ENCODE measurements at regions not wholly inside any gene's neighbourhood (a gene's known extent, or its start where the extent isn't known, plus 50 kb on each side); places are given as distances from the start of the nearest gene placed in this dataset.
"Not testable (repeated sequence)": the region's sequence is repeated elsewhere in the genome, so short reads cannot be mapped to it uniquely, and the experiment has no call there.

DNA sequence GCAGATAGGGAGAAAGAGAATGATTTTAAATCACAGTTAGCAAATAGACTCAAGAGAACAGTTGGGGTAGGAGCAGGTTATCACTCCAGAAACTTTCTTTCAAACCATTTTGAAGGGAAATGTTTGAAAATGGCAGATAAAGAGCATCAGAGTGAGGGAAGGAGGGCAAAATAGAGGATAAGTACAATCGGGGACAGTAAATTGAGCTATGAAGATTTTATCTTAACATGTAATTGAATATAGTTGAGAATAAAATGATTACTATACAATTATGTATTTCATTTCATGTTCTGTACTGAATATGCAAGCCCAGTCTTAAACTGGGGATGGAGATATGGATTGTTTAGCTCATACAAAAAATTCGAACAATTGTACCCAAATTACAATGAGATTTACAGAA is 54.0 kb downstream of the MAP10 start:
- DNase-seq, result no peak

DNA sequence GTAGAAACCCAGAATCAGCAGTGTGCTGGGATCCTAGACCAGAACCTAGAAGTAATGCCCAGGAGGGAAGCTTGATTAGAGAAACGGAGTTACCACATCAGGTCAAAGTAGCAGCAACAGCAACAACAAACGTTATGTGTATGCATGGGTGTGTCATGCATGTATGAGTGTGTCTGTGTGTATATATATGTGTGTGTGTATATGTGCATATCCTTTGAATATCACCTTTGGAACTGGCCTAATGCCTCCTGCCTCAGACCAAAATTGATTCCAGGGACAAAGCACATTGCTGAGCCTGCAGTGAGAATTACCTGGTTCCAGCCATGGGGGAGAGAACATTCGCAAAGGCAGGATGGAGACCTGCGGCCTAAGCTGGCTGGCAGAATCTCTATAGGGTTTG is 55.9 kb downstream of the MAP10 start:
- DNase-seq, result no peak

DNA sequence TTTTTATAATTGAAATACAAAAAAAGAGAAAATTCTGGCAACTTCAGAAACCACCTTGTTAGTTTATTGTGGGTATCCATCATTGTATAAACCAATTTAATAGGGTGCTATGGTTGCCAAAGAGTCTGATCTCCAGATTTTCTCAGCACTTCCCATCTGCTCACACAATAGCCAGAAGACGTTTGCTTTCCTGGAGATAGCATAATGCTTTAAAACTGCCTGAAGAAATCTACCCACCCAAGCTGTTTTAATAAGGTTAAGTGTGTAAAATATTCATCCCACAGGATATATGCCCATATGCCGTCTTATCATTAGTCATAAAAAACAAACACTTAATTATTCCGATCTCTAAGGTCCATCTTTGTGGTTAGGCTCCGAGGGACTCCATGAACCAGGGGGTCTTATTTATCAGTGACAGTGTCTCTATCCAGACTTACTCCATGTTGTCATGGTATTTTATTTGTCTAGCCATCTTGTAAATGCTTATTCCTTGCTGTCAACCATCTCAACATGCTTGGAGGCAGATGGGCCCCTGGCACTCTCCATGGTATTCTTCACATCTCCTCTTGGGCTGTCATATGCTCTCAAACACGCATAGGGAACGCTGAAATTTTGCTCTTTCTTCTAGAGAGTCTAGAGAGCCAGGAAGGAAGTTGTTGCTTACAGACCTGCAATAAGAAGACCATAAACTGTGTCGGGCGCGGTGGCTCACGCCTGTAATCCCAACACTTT is 58.5 kb downstream of the MAP10 start:
- no peak for DNase-seq

DNA sequence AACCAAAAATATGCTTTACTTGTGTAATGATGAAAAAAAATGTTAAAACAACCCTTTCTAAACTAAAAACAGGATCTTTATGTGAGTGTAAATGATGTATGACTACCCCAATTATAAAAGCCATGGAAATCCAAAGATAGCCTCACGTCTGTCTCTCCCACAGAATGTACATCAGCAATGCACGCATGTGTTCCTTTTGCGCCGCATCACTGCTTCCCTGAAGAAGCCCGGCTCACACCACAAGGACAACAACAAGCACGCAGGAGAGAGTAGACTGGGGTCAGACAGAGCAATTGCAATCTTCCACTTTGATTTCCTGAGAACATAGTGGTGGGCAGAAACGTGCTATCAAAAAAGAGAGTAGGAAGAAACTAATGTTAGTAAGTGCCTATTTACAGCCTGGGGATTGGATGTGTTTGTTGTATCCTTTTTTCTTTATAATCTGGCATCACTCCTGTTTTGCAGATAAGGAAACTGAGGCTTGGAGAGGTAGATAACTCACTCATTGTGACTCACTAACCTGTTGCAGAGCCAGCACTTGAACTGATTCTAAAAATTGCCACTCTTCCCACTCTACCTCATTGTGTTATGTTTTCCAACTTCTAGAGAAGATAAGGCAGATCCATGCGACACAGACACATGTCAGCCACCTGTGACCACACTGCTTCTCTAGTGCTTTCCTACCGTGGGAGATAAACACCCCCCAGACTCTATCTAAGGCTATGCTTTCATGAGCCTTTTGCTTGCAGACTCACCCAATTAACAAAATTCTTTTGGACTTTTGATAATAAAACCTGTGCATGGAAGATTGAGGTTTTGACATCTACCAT is 60.1 kb downstream of the MAP10 start:
- DNase-seq, result no peak

DNA sequence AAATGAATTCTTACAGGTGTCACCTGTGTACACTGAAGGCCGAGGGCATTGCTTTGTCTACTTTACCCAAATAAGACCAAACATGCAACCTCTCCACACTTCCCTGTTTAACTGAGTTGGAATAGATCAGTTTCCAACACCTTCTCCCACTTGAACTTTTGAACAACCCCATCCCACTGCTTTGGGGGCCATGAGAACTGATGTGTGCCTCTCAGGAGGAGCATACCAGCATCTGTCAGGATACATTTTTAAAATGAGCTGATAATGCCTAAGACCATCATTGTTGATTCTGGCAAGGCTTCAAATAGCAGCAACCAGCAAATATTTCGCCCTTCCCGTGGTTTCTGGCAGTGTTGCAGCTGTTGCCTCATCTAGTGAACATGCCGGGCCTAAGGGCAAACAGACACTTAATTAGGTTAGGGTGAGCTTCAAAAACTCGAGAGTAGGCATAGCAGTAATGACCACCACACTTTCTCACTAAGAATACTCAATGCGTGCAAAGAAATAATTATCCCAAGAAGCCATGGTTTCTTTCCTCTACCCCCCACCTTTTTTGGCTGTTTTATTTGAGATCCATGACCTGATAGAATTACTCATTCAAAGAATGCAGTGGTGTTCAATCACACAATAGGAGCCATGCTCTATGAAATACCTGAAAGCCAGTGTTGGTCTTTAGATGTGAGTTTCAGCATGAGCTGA is 63.7 kb downstream of the MAP10 start:
- DNase-seq, result peak; percentile 77

DNA sequence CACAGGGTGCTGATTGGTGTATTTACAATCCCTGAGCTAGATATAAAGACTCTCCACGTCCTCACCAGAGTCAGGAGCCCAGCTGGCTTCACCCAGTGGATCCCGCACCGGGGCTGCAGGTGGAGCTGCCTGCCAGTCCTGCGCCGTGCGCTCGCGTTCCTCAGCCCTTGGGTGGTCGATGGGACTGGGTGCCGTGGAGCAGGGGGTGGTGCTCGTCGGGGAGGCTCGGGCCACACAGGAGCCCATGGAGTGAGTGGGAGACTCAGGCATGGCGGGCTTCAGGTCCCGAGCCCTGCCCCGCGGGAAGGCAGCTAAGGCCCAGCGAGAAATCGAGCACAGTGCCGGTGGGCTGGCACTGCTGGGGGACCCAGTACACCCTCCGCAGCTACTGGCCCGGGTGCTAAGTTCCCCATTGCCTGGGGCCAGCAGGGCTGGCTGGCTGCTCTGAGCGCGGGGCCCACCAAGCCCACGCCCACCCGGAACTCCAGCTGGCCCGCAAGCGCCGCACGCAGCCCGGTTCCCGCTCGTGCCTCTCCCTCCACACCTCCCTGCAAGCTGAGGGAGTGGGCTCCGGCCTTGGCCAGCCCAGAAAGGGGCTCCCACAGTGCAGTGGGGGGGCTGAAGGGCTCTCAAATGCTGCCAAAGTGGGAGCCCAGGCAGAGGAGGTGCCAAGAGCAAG is 66.2 kb downstream of the MAP10 start:
- DNase-seq, result not testable (repeated sequence)

DNA sequence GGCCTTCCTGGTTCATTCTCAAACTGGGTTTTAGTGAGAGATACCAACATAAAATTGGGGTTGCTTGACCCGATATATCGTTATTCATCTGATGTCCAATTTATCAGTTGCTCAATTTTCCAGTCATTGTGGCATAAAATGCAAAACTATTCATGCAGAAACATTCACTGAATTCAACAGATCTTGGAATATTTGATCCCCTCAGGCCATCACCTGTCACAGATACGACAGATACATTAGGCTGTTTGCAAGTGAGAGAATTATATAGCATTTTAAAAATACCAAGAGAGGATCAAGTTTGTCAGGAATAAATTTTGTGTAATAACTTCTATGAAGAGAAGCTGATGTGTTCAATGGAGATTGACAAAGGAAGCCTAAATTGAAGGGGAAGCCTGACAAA is 67.1 kb downstream of the MAP10 start:
- DNase-seq, result no peak

DNA sequence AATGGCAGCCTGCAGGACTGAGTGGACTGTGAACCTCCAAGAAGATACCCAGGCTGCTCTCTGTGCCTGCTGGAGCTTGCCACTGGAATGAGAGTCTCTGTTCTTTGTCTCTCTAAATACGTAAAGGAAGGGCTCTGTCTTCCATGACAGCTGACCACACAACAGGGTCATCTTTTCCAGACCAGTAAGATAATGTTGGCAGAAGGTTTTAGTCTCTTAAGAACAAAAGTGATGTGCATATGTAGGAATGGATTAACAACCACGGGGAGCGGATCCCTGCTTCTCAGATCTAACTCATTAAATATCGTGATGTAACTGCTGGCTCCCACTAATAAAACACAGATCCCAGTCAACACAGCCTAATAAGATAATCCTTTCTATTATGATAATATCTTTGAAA is 67.5 kb downstream of the MAP10 start:
- no peak for DNase-seq

DNA sequence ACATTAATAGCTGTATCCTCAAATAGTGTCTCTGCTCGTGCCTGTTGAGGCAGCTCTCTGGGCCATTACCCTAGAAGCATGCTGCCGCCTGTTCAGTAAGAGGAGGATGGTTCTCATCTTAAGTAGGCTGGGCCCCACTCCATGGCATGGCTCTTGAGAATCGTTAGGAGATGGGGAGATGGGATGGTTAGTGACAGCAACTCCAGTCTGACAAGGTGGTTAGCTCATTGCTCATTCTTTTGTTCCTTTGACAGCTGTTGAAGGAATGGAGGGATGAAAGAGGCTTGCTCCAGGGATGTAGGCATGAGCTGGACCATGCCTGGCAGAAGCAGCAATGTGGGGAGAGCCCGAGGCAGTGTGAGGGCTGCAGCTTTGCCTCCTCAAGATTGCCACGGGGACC is 68.2 kb downstream of the MAP10 start:
- no peak for DNase-seq

DNA sequence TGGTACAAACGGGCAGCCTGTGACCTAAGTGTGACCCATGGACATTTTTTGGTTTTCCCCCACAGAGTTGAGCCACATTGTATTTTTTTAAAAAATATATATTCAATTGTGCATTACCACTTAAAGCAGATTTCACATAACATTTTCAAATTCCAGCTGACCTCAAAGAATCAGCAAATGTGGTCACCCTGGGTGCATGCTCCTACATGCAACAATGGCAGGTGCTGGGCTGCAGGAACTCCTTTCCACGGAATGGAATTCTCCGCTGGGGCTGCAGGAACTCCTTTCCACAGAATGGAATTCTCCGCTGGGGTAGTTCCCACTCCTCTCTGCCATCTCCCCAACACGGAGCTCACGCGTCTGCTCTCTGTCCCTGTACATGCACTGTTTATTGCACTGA is 68.7 kb downstream of the MAP10 start:
- DNase-seq, result no peak

DNA sequence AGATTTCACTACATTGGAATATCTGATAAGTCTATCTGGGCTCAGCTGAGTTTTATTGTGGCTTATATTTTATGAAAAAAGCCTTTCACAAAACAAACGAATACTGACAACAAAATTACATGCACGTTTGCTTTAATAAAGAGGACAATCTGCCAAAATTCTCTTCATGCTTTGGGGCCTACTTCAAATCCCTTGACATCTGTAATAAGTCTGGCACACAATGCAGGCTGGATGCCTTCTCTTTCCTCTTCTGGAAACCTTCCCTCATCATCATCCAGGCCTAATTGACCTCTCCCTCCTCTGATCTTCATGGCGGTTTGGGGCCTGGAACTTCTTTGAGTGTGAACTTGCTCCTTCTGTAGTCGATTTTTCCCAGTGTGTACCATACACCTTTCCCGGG is 70.3 kb downstream of the MAP10 start:
- no peak for DNase-seq

DNA sequence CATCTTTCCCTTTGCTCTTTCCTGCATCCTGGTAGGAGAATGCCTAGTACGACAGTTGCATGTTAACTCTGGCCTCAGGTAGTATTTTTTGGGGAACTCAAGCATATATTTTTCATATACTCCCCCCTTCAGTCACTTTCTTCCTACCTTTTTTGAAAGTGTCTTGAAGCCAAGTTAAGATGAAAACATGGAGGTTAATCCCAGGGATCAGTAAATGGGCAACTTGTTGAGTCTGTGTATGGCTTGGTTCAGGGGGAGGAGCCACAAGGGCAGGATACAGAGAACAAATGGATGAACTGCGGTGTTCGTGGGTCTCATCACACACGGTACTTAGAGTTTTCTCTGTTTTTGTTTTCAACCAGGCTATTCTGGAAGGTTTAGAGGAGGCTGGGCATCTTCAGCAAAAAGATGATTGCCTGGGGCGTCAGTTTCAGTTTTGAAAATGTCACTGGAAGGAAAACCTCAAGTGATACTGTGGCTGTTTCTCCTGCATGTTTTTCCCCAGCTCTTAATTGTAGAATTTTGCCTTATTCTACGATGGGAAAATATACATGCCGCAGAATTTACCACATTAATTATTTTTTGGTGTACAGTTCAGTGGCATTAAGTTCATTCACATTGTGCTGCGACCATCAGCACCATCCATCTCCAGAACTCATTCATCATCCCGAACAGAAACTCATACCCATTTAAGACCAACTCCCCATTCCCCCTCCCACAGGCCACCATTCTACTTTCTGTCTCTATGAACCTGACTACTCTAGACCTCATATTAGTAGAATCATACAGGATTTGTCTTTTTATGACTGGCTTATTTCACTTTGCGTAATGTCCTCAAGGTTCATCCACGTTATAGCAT is 71.5 kb downstream of the MAP10 start:
- no peak for DNase-seq

DNA sequence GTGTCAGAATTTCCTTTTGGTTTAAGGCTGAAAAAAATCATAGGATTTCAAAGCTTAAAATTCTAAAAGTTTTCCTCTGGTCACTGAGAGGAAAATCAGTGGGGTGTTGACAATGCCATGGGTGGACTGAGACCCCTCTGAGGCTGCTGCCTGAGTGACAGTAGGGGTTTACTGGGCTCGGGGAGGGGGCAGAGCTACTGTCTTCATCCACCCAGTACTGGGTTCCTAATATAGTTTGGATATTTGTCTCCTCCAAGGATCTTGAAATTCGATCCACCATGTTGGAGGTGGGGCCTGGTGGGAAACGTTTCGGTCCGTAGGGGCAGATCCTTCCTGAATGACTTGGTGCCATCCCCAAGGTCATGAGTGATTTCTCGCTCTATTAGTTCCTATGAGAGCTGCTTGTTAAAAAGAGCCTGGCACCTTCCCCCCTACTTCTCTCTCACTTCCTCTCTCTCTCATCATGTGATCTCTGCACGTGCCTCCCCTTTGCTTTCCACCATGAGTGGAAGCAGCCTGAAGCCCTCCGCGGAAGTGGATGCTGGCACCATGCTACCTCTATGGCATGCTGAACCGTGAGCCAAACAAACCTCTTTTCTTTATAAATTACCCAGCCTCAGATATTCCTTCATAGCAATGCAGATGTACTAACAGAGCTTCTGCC is 72.3 kb downstream of the MAP10 start:
- DNase-seq, result no peak

DNA sequence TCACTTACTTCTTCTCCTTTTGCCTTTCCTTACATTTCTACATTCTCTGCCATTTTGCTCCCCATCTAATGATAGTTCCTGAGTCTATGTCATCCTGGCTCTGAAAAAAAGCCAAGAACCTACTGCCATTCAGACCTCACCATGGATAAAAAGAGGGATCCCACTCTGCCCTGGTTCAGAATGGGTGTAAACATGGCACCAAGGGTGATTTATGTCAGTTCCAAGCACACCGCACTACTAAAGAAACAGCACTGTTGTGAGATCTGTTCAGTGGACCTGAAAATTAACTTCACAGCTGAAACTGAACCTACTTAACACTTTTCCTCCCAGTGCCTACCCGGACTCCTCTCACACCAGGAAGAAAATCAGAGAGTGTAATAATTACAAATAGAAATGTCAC is 72.3 kb upstream of the NTPCR start:
- DNase-seq, result no peak

DNA sequence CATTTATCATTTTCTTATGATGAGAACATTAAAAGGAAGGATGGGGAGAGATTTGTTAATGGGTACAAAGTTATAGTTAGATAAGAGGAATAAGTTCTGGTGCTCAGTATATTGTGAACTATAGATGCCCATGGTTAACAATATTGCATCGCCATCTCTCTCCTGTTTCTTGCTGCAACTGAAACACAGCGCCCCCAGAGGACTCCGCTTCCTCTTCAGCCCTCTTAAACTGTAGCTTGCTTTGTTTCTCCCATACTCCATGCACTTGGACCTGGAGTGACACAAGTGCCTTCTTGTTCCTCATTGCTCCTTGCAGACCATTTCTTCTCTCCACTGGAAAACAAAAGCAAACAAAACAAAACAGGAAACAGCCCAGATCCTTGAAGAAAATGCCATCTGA is 70.1 kb upstream of the NTPCR start:
- DNase-seq, result no peak

DNA sequence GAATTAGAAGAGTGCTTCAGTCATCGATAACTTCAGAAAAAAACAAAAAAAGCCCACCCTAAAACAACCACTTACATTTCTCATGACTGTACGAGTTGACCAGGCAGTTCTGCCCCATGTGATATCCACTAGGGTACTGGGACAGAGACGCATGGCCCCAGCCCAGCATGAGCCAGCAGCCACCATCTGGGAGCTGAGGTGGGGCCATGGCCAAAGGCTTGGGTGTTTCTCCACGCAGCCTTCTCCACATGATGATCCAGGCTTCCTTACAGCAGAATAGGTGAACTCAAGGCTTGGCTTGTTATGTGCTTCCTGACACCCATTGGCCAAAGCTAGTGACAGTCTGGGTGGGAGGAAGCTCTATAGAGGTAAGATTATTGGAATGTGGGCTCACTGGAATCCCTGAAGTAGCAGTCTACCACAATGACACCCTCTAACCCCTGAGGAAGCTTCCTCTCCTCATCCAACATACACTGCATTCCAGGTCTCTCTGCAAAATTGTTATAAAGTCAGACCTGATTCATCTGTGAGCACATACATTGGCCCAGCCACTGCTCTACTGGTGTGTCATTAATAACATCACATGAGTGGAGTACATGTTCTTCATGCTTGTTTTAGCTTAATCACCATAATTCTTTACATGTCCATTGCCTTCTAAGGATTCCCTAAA is 66.3 kb upstream of the NTPCR start:
- DNase-seq, result no peak

DNA sequence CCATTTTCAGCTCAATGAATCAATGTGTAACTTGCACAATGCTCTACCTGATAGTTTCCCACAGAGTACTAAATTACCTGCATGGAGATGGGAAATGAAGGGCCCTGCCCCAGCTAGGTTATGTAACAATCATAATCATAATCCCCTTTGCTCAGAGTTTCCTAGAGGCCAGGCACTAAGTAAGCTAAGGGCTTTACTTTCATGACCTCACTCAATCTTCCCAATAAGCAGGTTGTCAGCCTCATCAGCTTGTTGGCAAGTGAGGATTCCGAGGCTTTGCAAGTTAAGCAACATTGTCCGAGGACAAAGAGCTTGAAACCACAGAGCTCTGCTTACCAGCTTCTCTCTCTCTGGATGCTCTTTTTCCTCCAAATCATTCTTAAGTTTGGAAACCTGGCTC is 64.1 kb upstream of the NTPCR start:
- no peak for DNase-seq

DNA sequence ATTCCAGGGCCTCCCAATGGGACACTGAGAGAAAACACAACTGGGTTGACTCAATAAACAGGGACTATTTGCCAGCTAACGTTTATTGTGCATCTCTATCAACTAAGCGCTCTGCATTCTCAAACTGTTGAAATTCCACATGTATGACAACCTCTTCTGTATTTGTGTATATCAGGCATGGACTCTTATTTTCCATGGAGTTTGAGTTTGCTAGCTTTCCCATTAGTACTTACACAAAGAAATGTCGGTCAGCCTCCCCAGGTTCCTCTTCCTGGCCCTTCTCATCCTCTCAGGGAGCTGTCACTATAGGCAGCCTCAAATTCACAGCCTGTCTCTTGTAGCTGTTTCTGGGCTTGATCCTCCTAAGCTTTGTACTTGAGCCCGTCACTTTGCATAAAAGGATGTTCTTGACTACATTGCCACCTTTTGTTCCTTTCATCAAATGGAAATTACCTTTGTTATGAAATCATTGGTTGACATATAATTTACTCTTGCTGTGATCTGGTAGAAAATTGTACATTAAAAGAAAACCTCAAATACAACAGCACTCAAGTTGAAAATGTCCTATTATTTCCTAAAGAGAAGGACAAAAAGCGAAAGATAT is 60.0 kb upstream of the NTPCR start:
- no peak for DNase-seq

DNA sequence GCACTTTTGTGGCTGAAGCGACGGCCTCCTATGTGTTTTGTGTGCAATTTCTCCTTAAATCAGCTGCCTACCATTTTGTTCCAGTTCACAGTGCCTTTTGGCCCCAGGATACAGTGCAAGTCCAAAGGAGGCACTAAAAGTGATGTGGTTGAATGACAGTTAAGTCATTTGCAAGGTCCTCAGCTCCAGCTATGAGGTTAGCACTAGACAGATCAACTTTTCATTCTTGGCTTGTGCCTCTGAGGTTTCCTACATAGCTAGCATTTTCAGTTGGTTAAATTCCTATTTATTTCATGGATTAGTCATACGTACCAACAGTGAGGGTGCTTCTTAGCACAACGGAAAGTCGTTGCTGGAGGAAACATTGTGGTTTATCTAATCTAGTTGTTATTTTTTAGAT is 59.3 kb upstream of the NTPCR start:
- DNase-seq, result no peak

DNA sequence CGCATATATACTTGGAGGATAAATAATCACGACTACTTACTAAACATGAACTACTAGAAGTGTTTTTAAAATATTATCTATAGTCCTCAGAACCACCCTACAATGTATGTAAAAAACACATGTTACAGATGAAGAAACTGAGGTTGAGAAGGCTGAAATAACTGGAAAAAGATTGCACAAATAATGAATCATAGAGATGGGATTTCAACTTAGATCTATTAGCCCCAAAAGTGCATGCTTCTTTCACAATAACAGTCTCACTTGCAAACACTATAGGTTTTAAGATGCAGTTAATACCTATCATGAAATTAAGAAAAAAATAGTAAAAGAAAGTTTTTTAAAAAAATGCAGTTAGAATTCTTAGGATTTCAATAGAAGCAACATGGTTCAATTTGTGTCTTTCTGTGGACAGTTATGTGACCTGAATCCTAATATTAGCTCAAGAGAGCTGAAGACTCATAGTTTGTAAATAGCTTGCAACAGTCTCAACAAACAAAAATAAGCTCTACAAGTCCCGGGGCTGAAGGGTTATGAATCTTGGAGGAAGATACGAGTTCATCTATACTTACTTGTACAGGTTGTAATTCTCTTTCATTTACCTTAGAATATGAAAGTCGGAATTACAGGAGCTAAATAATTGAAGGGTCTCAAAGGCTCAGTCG is 58.6 kb upstream of the NTPCR start:
- no peak for DNase-seq
